H9 (cell line): ENCODE measurements at regions not wholly inside any gene's neighbourhood (a gene's known extent, or its start where the extent isn't known, plus 50 kb on each side); places are given as distances from the start of the nearest gene placed in this dataset.
A peak's percentile ranks its signal among the peaks of the same experiment; 100 is the strongest.

Experiments used
- DNase-seq: peaks from one replicate; pipeline ENCODE4 v3.0.0-alpha.2; 2017
- H2AFZ ChIP-seq: one replicate; pipeline ENCODE4 v1.6.1; 2013; ENCODE audit warnings: mild to moderate bottlenecking, low read length, control low read depth, moderate library complexity
- H2AK5ac ChIP-seq: 2 replicates; pipeline ENCODE4 v1.6.1; 2013; ENCODE audit warnings: low read length, control low read depth, mixed read lengths; ENCODE audit not compliant: insufficient read length
- H2BK120ac ChIP-seq: one replicate; pipeline ENCODE4 v1.6.1; 2013; ENCODE audit warnings: low read depth, mild to moderate bottlenecking, low read length, control low read depth, inconsistent platforms; ENCODE audit not compliant: poor library complexity, severe bottlenecking
- H2BK12ac ChIP-seq: 2 replicates; pipeline ENCODE4 v1.6.1; 2013; ENCODE audit warnings: low read length, control low read depth, mixed read lengths, low read depth; ENCODE audit not compliant: insufficient read length
- H2BK15ac ChIP-seq: 2 replicates; pipeline ENCODE4 v1.6.1; 2013; ENCODE audit warnings: low read depth, low read length, control low read depth
- H2BK20ac ChIP-seq: one replicate; pipeline ENCODE4 v1.6.1; 2013; ENCODE audit warnings: low read depth, mild to moderate bottlenecking, low read length, control low read depth, inconsistent platforms; ENCODE audit not compliant: poor library complexity, severe bottlenecking
- H2BK5ac ChIP-seq: 2 replicates; pipeline ENCODE4 v1.6.1; 2013; ENCODE audit warnings: low read length, control low read depth, mixed read lengths; ENCODE audit not compliant: insufficient read length
- H3K14ac ChIP-seq: 2 replicates; pipeline ENCODE4 v1.6.1; 2013; ENCODE audit warnings: low read length, control low read depth; ENCODE audit not compliant: insufficient read depth
- H3K18ac ChIP-seq: 2 replicates; pipeline ENCODE4 v1.6.1; 2013; ENCODE audit warnings: low read depth, mild to moderate bottlenecking, mixed read lengths, low read length, control low read depth; ENCODE audit not compliant: insufficient read length
- H3K23ac ChIP-seq: 2 replicates; pipeline ENCODE4 v1.6.1; 2013; ENCODE audit warnings: low read length, control low read depth, mixed read lengths, low read depth; ENCODE audit not compliant: insufficient read length
- H3K23me2 ChIP-seq: 2 replicates; pipeline ENCODE4 v1.6.1; 2013; ENCODE audit warnings: low read depth, mild to moderate bottlenecking, mixed read lengths, low read length, control low read depth; ENCODE audit not compliant: insufficient read length, poor library complexity, severe bottlenecking
- H3K27ac ChIP-seq: 2 replicates; pipeline ENCODE4 v1.5.1; 2013; ENCODE audit warnings: low read length, control low read depth, mixed read lengths, low read depth; ENCODE audit not compliant: insufficient read length
- H3K27me3 ChIP-seq: 2 replicates; pipeline ENCODE4 v1.6.1; 2013; ENCODE audit warnings: low read length, control low read depth, inconsistent platforms; ENCODE audit not compliant: insufficient read depth
- H3K4ac ChIP-seq: 2 replicates; pipeline ENCODE4 v1.6.1; 2013; ENCODE audit warnings: low read depth, mild to moderate bottlenecking, control low read depth, inconsistent platforms, low read length, moderate library complexity
- H3K4me1 ChIP-seq: 2 replicates; pipeline ENCODE4 v1.6.1; 2013; ENCODE audit warnings: low read length, control low read depth, inconsistent platforms; ENCODE audit not compliant: insufficient read depth
- H3K4me2 ChIP-seq: 2 replicates; pipeline ENCODE4 v1.6.1; 2013; ENCODE audit warnings: low read length, control low read depth, mixed read lengths; ENCODE audit not compliant: insufficient read length, insufficient read depth
- H3K56ac ChIP-seq: 2 replicates; pipeline ENCODE4 v1.6.1; 2013; ENCODE audit warnings: low read depth, mild to moderate bottlenecking, mixed read lengths, low read length, control low read depth; ENCODE audit not compliant: insufficient read length
- H3K79me1 ChIP-seq: 2 replicates; pipeline ENCODE4 v1.6.1; 2013; ENCODE audit warnings: low read depth, mild to moderate bottlenecking, moderate library complexity, low read length, control low read depth, inconsistent platforms; ENCODE audit not compliant: insufficient read depth, poor library complexity, severe bottlenecking
- H3K79me2 ChIP-seq: 2 replicates; pipeline ENCODE4 v1.6.1; 2013; ENCODE audit warnings: low read length, control low read depth, inconsistent platforms; ENCODE audit not compliant: insufficient read depth
- H3K9ac ChIP-seq: 2 replicates; pipeline ENCODE4 v1.6.1; 2013; ENCODE audit warnings: low read length, control low read depth, mixed read lengths; ENCODE audit not compliant: insufficient read length; ENCODE audit errors: extremely low read depth
- H3K9me3 ChIP-seq: one replicate; pipeline ENCODE4 v1.6.1; 2013; ENCODE audit warnings: low read depth, low read length, inconsistent platforms; ENCODE audit not compliant: control insufficient read depth
- H3T11ph ChIP-seq: one replicate; pipeline ENCODE4 v1.6.1; 2013; ENCODE audit warnings: mild to moderate bottlenecking, low read length, control low read depth, inconsistent platforms
- H4K20me1 ChIP-seq: one replicate; pipeline ENCODE4 v1.6.1; 2013; ENCODE audit not compliant: control insufficient read depth, insufficient read length, insufficient read depth
- H4K5ac ChIP-seq: 2 replicates; pipeline ENCODE4 v1.6.1; 2013; ENCODE audit warnings: low read depth, mild to moderate bottlenecking, mixed read lengths, low read length, control low read depth; ENCODE audit not compliant: insufficient read length
- H4K8ac ChIP-seq: replicated peaks from 2 replicates; pipeline ENCODE4 v1.6.1; 2013; ENCODE audit warnings: low read length, control low read depth, mixed read lengths, low read depth; ENCODE audit not compliant: insufficient read length
- H4K91ac ChIP-seq: 2 replicates; pipeline ENCODE4 v1.6.1; 2013; ENCODE audit warnings: low read depth, mild to moderate bottlenecking, moderate library complexity, mixed read lengths, low read length, control low read depth; ENCODE audit not compliant: insufficient read length
- H3K27ac Mint-ChIP-seq, 3 experiments: 2 replicates in 2 of 3; 3 replicates in 1 of 3; pipeline ENCODE4 v1.8.0; 2020 to 2021; ENCODE audit warnings: mixed read lengths in 3 of 3, mild to moderate bottlenecking in 1 of 3, moderate library complexity in 1 of 3
- H3K27me3 Mint-ChIP-seq: 2 replicates; pipeline ENCODE4 v1.8.0; 2021; ENCODE audit warnings: low read depth, mild to moderate bottlenecking, moderate library complexity, mixed read lengths
- H3K36me3 Mint-ChIP-seq, 3 experiments: 2 replicates in 2 of 3; 3 replicates in 1 of 3; pipeline ENCODE4 v1.8.0; 2020 to 2021; ENCODE audit warnings: low read depth in 3 of 3, mixed read lengths in 3 of 3; ENCODE audit not compliant: insufficient read depth in 1 of 3
- H3K4me1 Mint-ChIP-seq, 2 experiments: 2 replicates each; pipeline ENCODE4 v1.8.0; 2020; ENCODE audit warnings: mixed read lengths in 2 of 2
- H3K4me3 Mint-ChIP-seq, 2 experiments: 2 replicates in 1 of 2; 3 replicates in 1 of 2; pipeline ENCODE4 v1.8.0; 2020 to 2021; ENCODE audit warnings: mild to moderate bottlenecking in 2 of 2, mixed read lengths in 2 of 2, moderate library complexity in 1 of 2
- H3K9me3 Mint-ChIP-seq, 2 experiments: 2 replicates in 1 of 2; 3 replicates in 1 of 2; pipeline ENCODE4 v1.8.0; 2020; ENCODE audit warnings: mild to moderate bottlenecking in 2 of 2, mixed read lengths in 2 of 2, moderate library complexity in 1 of 2
- CTCF ChIP-seq: fragments of 200-600 bp; sonication (generic); conservative IDR thresholded peaks from 3 replicates; pipeline ENCODE4 v1.8.0; 2021; ENCODE audit warnings: antibody characterized with exemption, mild to moderate bottlenecking
- WGBS: extraction: QIAGEN DNeasy Blood & Tissue Kit; methylation state at CpG from one replicate; pipeline ENCODE4 v1.1.7; 2013; ENCODE audit warnings: missing lambda C conversion rate, low lambda C conversion rate, mixed read lengths; ENCODE audit not compliant: insufficient read length; ENCODE audit errors: extremely low coverage; 5-methylcytosine and 5-hydroxymethylcytosine counted together

- H2BK20ac ChIP-seq, result no peak overlapping the region
- H3K23me2 ChIP-seq, result no peaks in the 10 kb centered on the region
- no peak overlapping the region for H4K8ac ChIP-seq
- no peak overlapping the region for H3K4me3 Mint-ChIP-seq
- DNase-seq, result no peak
- H2BK12ac ChIP-seq, result no peak overlapping the region
- no peak overlapping the region for H2BK120ac ChIP-seq
- H4K20me1 ChIP-seq, result no peaks in the 10 kb centered on the region
- H3K36me3 Mint-ChIP-seq, result no peaks in the 10 kb centered on the region
- H3K4ac ChIP-seq, result no peak overlapping the region
- H3K9ac ChIP-seq, result no peak overlapping the region
- no peak overlapping the region for H4K5ac ChIP-seq
- no peaks in the 10 kb centered on the region for H3K27me3 Mint-ChIP-seq
- no peaks in the 10 kb centered on the region for H3K79me1 ChIP-seq
- no peak overlapping the region for H3K56ac ChIP-seq
- no peak overlapping the region for H2AFZ ChIP-seq
- H3K27ac ChIP-seq, result no peak overlapping the region
- no peak overlapping the region for H3K4me2 ChIP-seq
- no peaks in the 10 kb centered on the region for H3K9me3 Mint-ChIP-seq
- no CpG with 5 or more reads among the region's 1 CpG for WGBS
- H3K4me1 ChIP-seq, result peaks cover 6% of the 10 kb centered on the region; the same call in 1 of the 2 replicates
- TF ChIP-seq CTCF, result no peak
- H3K9me3 ChIP-seq, result no peaks in the 10 kb centered on the region
- H3K27me3 ChIP-seq, result no peaks in the 10 kb centered on the region
- no peak overlapping the region for H3K18ac ChIP-seq
- H3K4me1 Mint-ChIP-seq, result peaks cover 28 to 29% of the 10 kb centered on the region in 2 experiments
- no peak overlapping the region for H2AK5ac ChIP-seq
- no peak overlapping the region for H4K91ac ChIP-seq
- no peaks in the 10 kb centered on the region for H3K79me2 ChIP-seq
- H3K14ac ChIP-seq, result no peak overlapping the region
- H2BK15ac ChIP-seq, result no peak overlapping the region
- no peak overlapping the region for H3T11ph ChIP-seq
- no peak overlapping the region for H3K23ac ChIP-seq
- no peak overlapping the region for H2BK5ac ChIP-seq
- H3K27ac Mint-ChIP-seq, result peak overlapping the region in 1 of 3 experiments; percentile 18; a peak in 1 of 7 replicates
Observed at GRCh38 chr4:127505203-127505602, 127.6 kb upstream of the INTU start.
